CD4-positive, alpha-beta T cell treated with Interleukin-2 at 100 ng/mL for 4 hours (primary cell): ENCODE measurements at regions not wholly inside any gene's neighbourhood (a gene's known extent, or its start where the extent isn't known, plus 50 kb on each side); places are given as distances from the start of the nearest gene placed in this dataset.
"Not testable (repeated sequence)": the region's sequence is repeated elsewhere in the genome, so short reads cannot be mapped to it uniquely, and the experiment has no call there.

Experiments
- DNase-seq: peaks from one replicate; pipeline ENCODE4 v3.0.0-alpha.2; 2020; ENCODE audit warnings: low spot score

DNA sequence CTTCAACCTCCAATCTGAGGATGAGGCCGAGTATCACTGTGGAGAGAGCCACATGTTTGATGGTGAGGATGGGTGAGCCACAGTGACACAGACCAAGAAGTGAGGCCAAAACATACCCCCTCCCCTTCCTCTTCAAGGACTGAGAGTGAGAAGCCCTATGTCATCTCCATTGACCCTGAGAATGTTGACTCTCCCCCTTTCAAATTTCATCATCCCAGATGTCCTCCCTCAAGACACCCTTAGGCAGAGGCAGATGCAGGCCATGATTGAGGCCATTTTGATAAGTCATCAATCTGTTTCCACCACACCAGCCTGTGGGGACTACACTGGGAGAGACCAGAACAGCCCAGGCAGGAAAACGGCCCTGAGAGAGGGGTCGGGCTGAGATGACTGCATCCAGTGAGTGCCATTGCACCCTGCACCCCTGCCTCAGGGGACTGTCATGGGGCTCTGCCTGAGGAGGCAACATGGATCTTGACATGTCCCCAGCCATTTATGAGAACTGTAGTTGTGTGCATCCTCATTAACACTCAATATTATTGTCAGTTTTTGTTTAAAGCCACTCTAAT lies 84.2 kb upstream of the IGLL5 start:
- no peak for DNase-seq

DNA sequence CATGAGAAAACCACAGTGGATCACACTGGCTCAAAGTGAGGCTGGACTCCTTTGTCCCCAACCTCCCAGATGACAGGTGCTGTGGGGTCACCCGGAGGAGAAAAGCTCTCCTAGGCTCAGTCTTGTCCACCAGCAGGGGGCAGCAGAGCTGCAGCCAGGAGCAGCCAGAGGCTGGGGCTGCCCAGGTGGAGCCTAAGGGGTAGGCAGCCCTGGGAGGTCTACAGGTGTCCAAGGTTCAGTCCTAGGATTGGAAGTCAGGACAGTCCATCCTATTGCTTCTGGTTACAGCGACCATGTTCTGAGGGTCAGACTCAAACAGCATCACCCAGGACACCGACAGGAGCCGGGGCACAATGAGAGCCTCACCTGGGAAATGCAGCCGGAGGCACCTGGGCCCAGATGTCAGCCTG lies 77.6 kb upstream of the IGLL5 start:
- DNase-seq: peak; percentile 64

- DNase-seq: no peak
Observed at GRCh38 chr22:22810471-22810870, 77.1 kb upstream of the IGLL5 start.

DNA sequence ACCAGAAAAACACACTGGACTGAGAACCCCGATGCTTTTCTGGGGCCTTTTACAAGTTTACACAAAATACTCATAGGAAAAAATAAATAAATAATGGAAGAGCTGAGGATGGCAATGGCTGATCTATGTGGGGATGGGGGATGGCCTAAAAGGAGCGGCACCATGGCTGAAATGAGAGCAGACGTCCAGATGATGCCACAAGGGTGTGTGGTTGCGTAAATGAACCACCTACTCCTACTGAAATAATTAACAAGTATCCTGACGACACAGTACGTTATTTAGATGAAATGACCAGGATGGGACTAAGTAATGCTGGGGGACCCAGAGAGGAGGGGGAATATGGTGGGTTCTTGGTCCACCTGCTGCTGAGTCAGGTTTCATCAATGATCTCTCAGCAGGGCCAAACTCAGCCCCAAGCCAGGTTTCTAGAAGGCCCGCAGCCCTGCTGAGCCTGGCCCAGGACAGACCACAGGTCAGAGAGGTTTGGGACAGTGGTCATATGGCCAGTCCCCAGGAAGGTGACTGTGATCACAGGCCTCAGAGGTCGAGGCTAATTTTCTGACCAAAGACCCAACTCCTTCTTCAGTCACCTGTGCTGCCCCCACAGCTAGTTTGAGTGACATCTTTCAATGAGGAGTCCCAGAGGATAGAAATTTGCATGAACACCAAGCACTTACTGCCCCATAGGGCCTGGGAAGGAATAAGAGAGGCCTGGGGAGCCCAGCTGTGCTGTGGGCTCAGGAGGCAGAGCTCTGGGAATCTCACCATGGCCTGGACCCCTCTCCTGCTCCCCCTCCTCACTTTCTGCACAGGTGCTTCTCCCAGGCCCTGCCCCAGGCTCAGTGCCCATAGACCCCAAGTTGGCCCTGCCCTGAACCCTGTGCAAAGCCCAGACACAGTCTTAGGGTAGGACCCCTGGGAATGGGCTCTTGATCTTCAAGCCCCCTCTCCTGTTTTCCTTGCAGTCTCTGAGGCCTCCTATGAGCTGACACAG lies 76.3 kb upstream of the IGLL5 start:
- DNase-seq: no peak

DNA sequence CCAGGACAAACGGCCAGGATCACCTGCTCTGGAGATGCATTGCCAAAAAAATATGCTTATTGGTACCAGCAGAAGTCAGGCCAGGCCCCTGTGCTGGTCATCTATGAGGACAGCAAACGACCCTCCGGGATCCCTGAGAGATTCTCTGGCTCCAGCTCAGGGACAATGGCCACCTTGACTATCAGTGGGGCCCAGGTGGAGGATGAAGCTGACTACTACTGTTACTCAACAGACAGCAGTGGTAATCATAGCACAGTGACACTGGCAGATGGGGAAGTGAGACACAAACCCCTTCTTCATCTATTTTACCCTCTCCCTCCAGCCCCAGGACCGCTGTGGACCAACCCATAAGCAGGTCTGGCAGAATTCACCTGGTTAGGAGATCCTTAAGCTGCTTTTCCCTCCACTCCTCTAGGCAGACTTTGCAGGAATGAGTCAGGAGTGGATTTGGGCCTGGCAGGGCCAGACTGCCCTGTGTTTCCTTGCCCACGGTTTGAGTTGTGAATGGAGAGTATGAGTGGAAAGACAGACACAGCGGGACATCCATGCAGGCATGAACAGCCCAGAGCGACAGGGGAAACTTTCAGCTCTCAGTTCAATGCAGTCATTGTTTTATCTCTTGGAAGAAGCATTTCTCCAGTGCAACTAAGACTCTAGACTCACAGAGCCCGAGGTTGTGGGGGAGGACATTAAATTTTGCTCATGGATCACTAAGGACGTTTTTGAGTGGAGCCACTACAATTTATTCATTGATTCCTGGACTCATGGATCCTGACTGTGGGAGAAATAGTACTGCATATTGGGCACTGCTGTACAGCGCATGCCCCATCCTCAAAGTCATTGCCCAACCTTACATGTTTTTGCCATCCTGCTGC lies 75.3 kb upstream of the IGLL5 start:
- no peak for DNase-seq

DNA sequence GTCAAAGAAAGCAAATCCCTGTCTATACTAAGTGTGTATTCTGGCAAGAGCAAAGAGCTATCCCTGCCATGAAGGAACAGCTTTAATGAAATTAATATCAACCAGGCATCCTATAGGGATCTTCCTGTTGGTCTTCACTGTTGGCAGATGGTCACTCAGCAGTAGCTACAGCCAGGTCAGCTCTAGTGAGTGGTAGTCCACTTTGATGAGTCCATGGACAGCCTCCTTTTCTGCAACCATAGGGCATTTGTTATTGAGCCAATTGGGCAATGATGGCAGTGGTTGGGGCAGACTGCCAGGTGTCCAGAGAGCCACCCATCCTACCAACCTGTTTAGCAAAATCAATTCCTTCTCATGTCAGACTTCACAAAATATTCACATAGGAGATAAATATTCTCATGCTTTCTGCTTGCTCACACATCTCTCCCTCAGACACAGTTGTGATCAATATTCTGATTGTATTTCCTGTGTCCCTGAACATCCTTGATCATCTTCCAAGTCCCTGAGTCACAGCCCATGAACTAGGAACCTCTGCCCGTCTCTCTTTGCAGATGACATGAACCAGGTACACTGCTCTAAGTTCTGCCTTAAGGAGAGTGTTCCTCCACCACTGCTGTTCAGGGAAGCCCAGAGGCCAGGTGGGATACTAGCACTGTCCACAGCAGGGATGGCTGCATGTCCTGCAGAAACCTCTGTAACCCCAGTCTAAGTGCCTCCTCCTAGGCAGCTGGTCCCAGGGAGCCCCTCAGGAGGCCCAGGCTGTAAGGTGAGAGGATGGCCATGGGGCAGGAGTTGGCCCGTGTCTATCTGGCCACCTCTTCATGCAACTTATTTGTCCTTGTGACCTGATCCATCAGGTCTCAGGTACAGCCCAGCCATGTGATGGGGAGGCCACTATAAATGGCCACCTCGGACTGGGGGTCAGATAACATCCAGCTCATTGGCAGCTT lies 74.2 kb upstream of the IGLL5 start:
- DNase-seq: no peak

DNA sequence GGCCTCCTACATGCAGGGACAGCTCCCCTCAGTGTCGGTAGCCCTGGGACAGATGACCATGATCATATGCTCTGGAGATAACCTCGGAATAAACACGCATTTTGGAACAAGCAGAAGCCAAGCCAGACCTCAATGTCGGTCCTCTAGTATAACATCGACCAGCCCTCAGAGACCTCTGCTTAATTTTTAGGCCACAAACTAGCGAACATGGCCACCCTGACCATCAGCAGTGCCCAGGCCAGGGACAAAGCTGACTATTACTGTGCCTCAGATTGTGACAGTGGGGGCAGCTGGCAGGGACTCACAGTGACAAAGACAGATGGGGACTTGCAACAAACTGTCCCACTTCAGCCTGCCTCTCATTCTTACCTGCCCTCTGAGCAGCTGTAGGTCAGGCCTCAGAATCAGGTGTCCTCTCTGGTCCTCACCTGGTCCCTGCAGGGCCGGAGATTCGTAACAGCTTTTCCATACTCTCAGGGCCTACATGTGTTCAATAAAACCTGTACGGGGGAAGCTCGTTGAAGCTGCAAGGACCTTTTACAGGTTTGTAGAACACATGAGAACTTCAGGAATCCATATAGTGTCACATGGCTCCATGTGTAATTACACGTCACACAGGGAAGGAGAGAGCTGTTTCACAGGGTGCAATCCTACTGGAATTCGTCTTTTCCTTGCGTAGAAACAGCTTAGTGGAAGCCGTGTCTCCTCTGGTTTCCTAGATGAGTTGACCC lies 72.8 kb upstream of the IGLL5 start:
- DNase-seq: no peak

GRCh38 chr22:22815397-22816170 lies 72.0 kb upstream of the IGLL5 start:
- peak; percentile 6 for DNase-seq

DNA sequence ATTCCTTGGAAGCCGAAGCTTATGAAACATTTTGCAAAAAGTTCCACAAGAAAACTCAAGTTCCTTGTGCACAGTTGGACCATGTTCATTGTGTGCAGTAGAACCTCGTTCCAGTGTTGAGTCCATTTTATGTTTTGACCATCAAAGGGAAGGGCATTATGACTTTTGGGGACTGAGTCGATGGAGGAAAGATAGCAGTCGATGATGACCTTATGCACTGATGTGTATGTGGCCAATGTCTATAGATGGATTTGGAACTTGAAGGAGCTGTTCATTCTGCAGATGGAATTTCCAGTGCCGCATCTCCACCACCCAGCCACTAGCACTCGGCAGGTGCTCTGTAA lies 71.5 kb upstream of the IGLL5 start:
- DNase-seq: no peak

DNA sequence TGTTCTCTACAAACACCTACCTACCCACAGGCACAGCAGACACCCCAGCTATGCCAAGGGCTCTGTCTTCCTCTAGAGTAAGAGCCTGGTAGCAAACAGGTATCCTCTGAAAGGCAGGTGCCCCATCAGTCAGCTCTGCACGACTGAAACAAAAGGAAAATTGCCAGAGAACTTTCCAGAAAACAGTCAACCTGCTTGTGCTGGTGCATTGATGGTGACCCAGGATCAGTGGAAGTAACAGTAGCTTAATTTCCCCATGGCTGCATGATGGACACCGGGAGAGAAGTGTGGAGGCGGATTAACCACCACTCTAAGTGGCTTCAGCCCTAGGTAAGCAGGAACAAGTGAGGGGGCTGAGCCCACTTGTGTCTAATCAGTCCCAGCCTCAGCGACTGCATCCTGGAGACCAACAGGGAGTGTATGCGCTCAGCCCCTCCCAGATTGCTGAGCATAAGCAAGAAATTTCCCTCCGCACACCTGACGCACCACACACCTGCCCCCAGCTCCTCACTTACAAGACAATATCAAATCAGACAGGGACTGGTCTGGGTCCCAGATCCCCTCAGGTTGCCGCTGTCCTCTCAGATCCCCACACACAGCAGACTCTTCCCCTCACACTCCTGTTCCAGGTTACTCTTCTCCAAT lies 70.7 kb upstream of the IGLL5 start:
- no peak for DNase-seq

DNA sequence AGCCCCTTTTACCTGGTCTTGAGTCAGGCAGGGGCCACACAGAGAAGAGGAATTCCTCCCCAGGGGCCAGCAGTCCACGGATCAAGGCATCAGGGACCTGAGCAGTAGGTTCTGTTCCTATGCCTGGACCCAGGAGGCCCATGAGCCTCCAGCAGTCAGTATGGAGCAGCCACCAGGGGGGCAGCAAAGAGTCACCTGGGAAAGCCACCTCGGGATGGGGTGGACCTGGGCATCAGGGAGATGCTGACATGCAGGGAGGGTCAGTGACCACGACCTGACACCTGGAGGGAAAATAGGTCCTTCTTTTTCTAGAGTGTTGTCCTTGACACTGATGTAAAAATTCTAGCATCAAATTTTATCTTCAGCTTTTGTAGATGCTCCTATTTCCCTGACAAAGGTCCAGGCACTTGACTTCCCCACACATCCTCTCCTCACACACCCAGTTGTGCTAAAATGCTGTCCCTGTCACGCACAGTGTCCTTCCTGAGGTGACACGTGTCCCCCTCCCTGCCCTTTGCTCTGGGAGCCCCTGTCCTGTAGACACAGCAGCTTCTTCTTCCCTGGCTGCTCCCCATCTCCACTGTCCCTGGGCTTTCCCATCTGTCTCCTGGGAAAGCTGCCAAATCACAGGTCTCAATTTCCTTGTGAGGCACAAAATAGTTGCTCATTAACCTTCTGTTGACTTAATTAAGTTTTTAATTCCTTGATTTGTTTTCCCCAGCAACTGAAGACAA lies 70.0 kb upstream of the IGLL5 start:
- DNase-seq: no peak

DNA sequence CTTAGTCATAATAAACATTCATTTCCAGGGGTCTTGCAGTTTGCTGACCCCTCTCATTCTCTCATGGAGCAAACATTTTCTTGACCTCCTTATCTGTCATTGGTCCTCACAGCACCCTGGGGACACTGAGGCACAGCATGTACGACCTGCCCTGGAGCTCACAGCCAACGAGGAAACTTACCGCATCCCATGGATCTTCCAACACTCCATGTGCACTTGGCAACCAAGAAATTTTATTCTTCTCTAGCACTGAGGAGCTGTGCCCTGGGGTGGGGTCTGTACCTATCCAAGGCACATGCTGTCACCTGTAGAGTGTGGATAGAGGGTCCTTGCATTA lies 69.4 kb upstream of the IGLL5 start:
- no peak for DNase-seq

DNA sequence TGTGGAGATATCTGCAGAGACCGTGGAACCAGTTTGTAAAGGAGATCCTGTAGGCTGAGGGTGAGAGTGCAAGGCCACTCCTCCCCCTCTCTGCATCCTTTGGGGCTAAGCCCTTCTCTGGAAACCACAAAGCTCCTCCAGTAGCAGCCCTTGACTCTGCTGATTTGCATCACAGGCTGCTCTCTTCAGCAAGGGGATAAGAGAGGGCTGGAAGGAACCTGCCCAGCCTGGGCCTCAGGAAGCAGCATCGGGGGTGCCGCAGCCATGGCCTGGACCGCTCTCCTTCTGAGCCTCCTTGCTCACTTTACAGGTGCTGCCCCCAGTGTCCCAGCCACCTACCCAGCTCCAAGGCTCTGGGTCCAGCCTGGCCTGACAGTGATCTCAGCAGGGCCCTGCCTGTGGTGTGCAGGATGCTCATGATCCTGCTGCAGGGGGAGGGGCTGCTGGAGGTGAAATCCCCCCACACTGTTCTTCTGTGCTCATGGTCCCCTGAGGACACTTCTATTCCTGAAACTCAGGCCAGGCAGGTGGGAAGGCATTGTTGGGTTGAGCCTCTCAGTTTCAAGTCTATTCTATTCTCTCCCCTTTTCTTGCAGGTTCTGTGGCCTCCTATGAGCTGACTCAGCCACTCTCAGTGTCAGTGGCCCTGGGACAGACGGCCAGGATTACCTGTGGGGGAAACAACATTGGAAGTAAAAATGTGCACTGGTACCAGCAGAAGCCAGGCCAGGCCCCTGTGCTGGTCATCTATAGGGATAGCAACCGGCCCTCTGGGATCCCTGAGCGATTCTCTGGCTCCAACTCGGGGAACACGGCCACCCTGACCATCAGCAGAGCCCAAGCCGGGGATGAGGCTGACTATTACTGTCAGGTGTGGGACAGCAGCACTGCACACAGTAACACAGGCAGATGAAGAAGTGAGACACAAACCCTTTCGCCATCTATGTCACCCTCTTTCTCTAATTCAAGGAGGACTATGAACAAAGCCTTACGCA lies 68.5 kb upstream of the IGLL5 start:
- peak; percentile 44 for DNase-seq

DNA sequence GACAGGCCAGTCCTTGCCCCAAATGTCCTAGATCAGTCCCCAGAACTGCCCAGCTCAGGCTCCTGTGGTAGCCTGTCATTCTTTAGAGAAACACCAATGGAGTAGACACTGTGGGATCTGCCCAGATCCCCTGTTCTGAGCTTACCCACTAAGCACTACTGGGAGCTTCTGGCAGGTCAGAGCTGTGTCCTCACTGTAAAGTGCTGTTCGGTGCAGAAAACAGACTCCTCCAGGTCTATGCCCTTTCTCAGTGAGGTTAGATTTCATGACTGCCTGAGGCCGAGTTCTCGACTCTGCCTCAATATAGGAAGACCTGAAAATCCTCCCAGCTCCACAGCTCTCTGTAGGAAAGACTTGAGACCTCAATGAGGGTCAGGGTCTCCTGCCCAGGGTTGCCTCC lies 67.5 kb upstream of the IGLL5 start:
- DNase-seq: no peak

- DNase-seq: peak; percentile 67
Observed at GRCh38 chr22:22820626-22821025, 67.0 kb upstream of the IGLL5 start.

DNA sequence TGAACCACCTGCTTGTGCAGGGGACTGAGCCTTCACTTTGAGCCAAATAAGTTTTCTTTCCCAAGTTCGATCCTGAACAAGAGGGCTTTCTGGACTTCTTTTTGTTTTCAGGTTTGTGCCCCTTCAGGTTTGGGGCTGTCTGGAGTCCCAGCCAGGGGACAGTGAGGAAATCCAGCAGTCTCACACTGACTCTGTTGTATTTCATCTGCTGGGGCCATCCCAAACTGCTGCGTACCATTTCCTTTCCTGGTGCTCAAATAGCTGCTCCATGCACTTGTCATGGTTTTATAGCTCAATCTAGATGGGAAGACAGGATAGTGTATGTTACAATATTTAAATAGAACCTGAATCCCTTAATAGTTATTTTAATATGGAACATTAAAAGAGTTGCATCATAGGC lies 66.3 kb upstream of the IGLL5 start:
- DNase-seq: no peak

- DNase-seq: no peak
Observed at GRCh38 chr22:22822106-22822505, 65.5 kb upstream of the IGLL5 start.

DNA sequence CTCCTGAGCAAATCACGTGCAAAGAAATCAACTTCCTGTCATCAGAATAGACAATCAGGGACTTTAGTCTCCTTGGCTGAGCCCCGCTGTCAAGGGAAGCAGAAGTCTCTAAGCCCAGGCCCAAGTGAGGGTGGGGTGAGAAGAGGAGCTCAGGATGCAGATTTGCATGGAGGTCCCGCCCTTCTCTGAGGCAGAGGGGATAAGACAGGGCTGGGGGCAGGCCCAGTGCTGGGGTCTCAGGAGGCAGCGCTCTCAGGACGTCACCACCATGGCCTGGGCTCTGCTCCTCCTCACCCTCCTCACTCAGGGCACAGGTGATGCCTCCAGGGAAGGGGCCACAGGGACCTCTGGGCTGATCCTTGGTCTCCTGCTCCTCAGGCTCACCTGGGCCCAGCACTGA lies 65.1 kb upstream of the IGLL5 start:
- not testable (repeated sequence) for DNase-seq
